ENCODE measurements at regions not wholly inside any gene's neighbourhood (a gene's known extent, or its start where the extent isn't known, plus 50 kb on each side); places are given as distances from the start of the nearest gene placed in this dataset.

DNA sequence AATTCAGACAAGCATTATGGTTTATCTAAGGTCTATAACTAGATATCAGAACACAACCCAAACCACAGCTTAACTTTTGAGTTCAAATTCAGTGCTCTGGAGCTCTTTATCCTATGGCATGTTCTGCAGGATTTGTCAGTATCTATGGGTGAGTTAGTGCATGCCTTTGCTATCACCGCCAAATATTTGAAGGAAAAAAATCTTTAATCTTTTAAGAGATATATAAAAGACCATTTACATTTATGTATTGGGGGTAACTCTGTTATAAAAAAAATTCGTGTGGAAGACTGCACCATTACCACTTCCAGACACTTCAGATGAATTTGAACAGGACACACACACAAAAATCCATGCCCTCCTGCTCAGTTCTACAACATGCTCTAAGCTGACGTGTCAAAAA is 313.5 kb upstream of the CHORDC1 start:
- no peaks in the 10 kb centered on the region for H3K4me1 ChIP-seq (ENCODE audit: control insufficient read depth in 2 of 2, insufficient read depth in 2 of 2, low read length in 2 of 2)
- no peaks in the 10 kb centered on the region for H3K27me3 ChIP-seq (replicated peaks in 1 of 4; ENCODE audit: control extremely low read depth in 1 of 4, control insufficient read depth in 3 of 4, insufficient read depth in 4 of 4, low read length in 3 of 4)
- POLR2A ChIA-PET: no interaction called here
- CTCF ChIA-PET: no interaction called here
- no peak overlapping the region for H3K4me2 ChIP-seq (replicated peaks; ENCODE audit: low read depth, low read length, poor library complexity, severe bottlenecking)
- H3K27ac Mint-ChIP-seq: no peak overlapping the region
- H3K4me3 Mint-ChIP-seq: no peak overlapping the region
- H3K9me3 Mint-ChIP-seq (ENCODE audit: insufficient read depth): no peaks in the 10 kb centered on the region
- H3K9ac ChIP-seq (ENCODE audit: low read length): no peak overlapping the region
- ATAC-seq (ENCODE audit: low read depth) (no peak), DNase-seq (no peak)
- H3K79me2 ChIP-seq (ENCODE audit: control insufficient read depth, insufficient read depth, low read length): no peaks in the 10 kb centered on the region
- no peaks in the 10 kb centered on the region for H4K20me1 ChIP-seq (ENCODE audit: control insufficient read depth, insufficient read depth, low read length, poor library complexity, severe bottlenecking)
- no peak overlapping the region for H3K27ac ChIP-seq (ENCODE audit: low read length in 2 of 2)
- WGBS (ENCODE audit: insufficient coverage): no CpG with 5 or more reads among the region's 3 CpGs
- TF ChIP-seq, protein P1, sequence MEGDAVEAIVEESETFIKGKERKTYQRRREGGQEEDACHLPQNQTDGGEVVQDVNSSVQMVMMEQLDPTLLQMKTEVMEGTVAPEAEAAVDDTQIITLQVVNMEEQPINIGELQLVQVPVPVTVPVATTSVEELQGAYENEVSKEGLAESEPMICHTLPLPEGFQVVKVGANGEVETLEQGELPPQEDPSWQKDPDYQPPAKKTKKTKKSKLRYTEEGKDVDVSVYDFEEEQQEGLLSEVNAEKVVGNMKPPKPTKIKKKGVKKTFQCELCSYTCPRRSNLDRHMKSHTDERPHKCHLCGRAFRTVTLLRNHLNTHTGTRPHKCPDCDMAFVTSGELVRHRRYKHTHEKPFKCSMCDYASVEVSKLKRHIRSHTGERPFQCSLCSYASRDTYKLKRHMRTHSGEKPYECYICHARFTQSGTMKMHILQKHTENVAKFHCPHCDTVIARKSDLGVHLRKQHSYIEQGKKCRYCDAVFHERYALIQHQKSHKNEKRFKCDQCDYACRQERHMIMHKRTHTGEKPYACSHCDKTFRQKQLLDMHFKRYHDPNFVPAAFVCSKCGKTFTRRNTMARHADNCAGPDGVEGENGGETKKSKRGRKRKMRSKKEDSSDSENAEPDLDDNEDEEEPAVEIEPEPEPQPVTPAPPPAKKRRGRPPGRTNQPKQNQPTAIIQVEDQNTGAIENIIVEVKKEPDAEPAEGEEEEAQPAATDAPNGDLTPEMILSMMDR (IDR thresholded peaks at IDR 0.05): no peak
- H3K4me1 Mint-ChIP-seq: no peaks in the 10 kb centered on the region
- intact Hi-C loops (cut with micrococcal nuclease): no loop called here
- H3K4me3 ChIP-seq (ENCODE audit: control extremely low read depth in 1 of 5, extremely low read depth in 1 of 5, insufficient read depth in 1 of 5, low read depth in 2 of 5, low read length in 4 of 5): no peak overlapping the region
- H2AFZ ChIP-seq (ENCODE audit: insufficient read depth, low read depth, low read length, poor library complexity, severe bottlenecking): no peak overlapping the region
- H3K27me3 Mint-ChIP-seq: no peaks in the 10 kb centered on the region
- H3K36me3 ChIP-seq (replicated peaks in 1 of 2; ENCODE audit: control extremely low read depth in 1 of 2, control insufficient read depth in 1 of 2, extremely low read depth in 1 of 2, insufficient read depth in 2 of 2, low read length in 1 of 2): no peaks in the 10 kb centered on the region
- peaks cover 0 to 3% (median 0%) of the 10 kb centered on the region in 3 donors for H3K9me3 ChIP-seq (ENCODE audit: control extremely low read depth in 1 of 3, control insufficient read depth in 2 of 3, insufficient read depth in 1 of 3, low read length in 2 of 3)

DNA sequence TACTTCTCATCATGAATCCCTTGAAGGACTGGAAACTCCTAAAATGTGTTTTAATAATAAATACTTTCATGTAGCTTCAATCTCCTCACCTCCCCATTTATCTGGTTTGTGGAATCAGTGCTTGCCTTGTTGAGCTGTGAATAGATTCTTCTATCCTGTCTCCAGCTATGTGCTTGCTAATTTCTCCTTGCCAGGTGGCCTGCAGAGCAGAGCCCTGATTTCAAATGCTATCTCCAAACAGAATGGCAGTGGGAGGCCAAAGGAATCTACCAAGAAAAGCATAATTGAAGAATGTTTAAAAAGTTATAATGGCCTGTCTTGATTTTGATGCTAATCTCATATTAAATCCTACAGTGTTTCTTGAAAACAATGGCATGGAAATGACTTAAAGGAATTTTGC is 309.3 kb upstream of the CHORDC1 start:
- Histone ChIP-seq H3K4me2 (replicated peaks; ENCODE audit: low read depth, low read length, poor library complexity, severe bottlenecking) (no peak overlapping the region), H3K9ac (ENCODE audit: low read length) (no peak overlapping the region), H3K4me3 (ENCODE audit: control extremely low read depth in 1 of 5, extremely low read depth in 1 of 5, insufficient read depth in 1 of 5, low read depth in 2 of 5, low read length in 4 of 5) (no peak overlapping the region), H4K20me1 (ENCODE audit: control insufficient read depth, insufficient read depth, low read length, poor library complexity, severe bottlenecking) (no peaks in the 10 kb centered on the region), H3K27me3 (replicated peaks in 1 of 4; ENCODE audit: control extremely low read depth in 1 of 4, control insufficient read depth in 3 of 4, insufficient read depth in 4 of 4, low read length in 3 of 4) (no peaks in the 10 kb centered on the region), H3K36me3 (replicated peaks in 1 of 2; ENCODE audit: control extremely low read depth in 1 of 2, control insufficient read depth in 1 of 2, extremely low read depth in 1 of 2, insufficient read depth in 2 of 2, low read length in 1 of 2) (no peaks in the 10 kb centered on the region), H2AFZ (ENCODE audit: insufficient read depth, low read depth, low read length, poor library complexity, severe bottlenecking) (no peak overlapping the region), H3K4me1 (ENCODE audit: control insufficient read depth in 2 of 2, insufficient read depth in 2 of 2, low read length in 2 of 2) (no peaks in the 10 kb centered on the region), H3K79me2 (ENCODE audit: control insufficient read depth, insufficient read depth, low read length) (no peaks in the 10 kb centered on the region), H3K9me3 (ENCODE audit: control extremely low read depth in 1 of 3, control insufficient read depth in 2 of 3, insufficient read depth in 1 of 3, low read length in 2 of 3) (peaks cover 0 to 3% (median 0%) of the 10 kb centered on the region in 3 donors), H3K27ac (ENCODE audit: low read length in 2 of 2) (no peak overlapping the region)
- Mint-ChIP-seq H3K4me3 (no peak overlapping the region), H3K27ac (no peak overlapping the region), H3K27me3 (no peaks in the 10 kb centered on the region), H3K4me1 (no peaks in the 10 kb centered on the region), H3K9me3 (ENCODE audit: insufficient read depth) (no peaks in the 10 kb centered on the region)
- ATAC-seq (ENCODE audit: low read depth) (no peak), DNase-seq (no peak)
- TF ChIP-seq EZH2 (IDR thresholded peaks at IDR 0.05; ENCODE audit: borderline replicate concordance, insufficient read depth, low read depth, low read length, poor library complexity, severe bottlenecking): no peak
- TF ChIP-seq, protein P1 (IDR thresholded peaks at IDR 0.05): no peak
- intact Hi-C loops (cut with micrococcal nuclease): no loop called here
- CTCF ChIA-PET: no interaction called here
- POLR2A ChIA-PET: no interaction called here
